Natural killer cell treated with Interleukin-12 subunit alpha and Interleukin-12 subunit beta and Interleukin-15 and Interleukin-18, amount 100 ng/mL, for 72 hours (primary cell): ENCODE measurements at regions not wholly inside any gene's neighbourhood (a gene's known extent, or its start where the extent isn't known, plus 50 kb on each side); places are given as distances from the start of the nearest gene placed in this dataset.
"Not testable (repeated sequence)": the region's sequence is repeated elsewhere in the genome, so short reads cannot be mapped to it uniquely, and the experiment has no call there.

Experiments
- ATAC-seq, 2 donors: fragments of 150-1000 bp; cut with Tn5 transposase in 1 of 2; sonication (Bioruptor Pico), chemical (Tn5 transposase) in 1 of 2; 2 replicates each; pipeline ENCODE4 v1.10.0; 2021
- DNase-seq: peaks from one replicate; pipeline ENCODE4 v3.0.0; 2022; ENCODE audit warnings: low spot score
- H3K27ac Mint-ChIP-seq, 2 donors: 1 replicate in 1 of 2; 2 replicates in 1 of 2; pipeline ENCODE4 v1.8.0; 2022; ENCODE audit warnings: mixed read lengths in 2 of 2, mild to moderate bottlenecking in 1 of 2, moderate library complexity in 1 of 2
- H3K27me3 Mint-ChIP-seq, 2 donors: 1 replicate in 1 of 2; 2 replicates in 1 of 2; pipeline ENCODE4 v1.8.0; 2022; ENCODE audit warnings: mixed read lengths in 2 of 2
- H3K36me3 Mint-ChIP-seq: one replicate; pipeline ENCODE4 v1.8.0; 2022; ENCODE audit warnings: mixed read lengths
- H3K4me1 Mint-ChIP-seq, 2 donors: 1 replicate in 1 of 2; 2 replicates in 1 of 2; pipeline ENCODE4 v1.8.0; 2022; ENCODE audit warnings: low read depth in 2 of 2, mixed read lengths in 2 of 2, mild to moderate bottlenecking in 1 of 2
- H3K4me3 Mint-ChIP-seq: one replicate; pipeline ENCODE4 v1.8.0; 2022; ENCODE audit warnings: mixed read lengths
- H3K9me3 Mint-ChIP-seq: 2 replicates; pipeline ENCODE4 v1.8.0; 2022; ENCODE audit warnings: mixed read lengths

- not testable (repeated sequence) for H3K27ac Mint-ChIP-seq, H3K4me3 Mint-ChIP-seq
These were observed 82.0 kb upstream of the RET start for GRCh38 chr10:42994909-42995308.

DNA sequence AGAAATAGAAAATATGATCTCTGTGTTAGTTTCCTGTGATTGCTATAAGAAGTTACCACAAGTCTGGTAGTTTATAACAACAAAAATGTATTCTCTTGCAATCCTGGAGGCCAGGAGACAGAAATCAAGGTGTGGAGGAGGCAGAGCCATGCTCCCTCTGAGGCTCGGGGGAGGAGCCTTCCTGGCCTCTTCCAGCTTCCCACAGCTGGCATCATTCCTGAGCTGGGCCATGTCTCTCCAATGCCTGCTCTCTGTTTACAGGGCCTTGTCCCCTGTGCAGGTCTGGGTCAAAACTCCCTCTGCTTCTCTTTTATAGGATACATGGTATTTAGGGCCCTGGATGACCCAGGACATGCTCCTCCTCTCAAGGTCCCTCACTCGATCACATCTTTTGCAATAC is 81.3 kb upstream of the RET start:
- Mint-ChIP-seq H3K4me1 (no peaks in the 10 kb centered on the region), H3K9me3 (no peaks in the 10 kb centered on the region), H3K27me3 (no peaks in the 10 kb centered on the region), H3K27ac (no peak overlapping the region), H3K4me3 (no peak overlapping the region), H3K36me3 (no peaks in the 10 kb centered on the region)
- ATAC-seq (no peak), DNase-seq (no peak)

More at GRCh38 chr10:42994909-42995308, 82.0 kb upstream of the RET start:
- not testable (repeated sequence) for H3K9me3 Mint-ChIP-seq, ATAC-seq, H3K4me1 Mint-ChIP-seq, H3K27me3 Mint-ChIP-seq, DNase-seq, H3K36me3 Mint-ChIP-seq

- Mint-ChIP-seq H3K4me1 (no peaks in the 10 kb centered on the region), H3K9me3 (no peaks in the 10 kb centered on the region), H3K36me3 (no peaks in the 10 kb centered on the region), H3K27me3 (no peaks in the 10 kb centered on the region), H3K4me3 (no peak overlapping the region), H3K27ac (no peak overlapping the region)
- DNase-seq: no peak
- no peak for ATAC-seq
These were observed 80.3 kb upstream of the RET start for GRCh38 chr10:42996588-42996987.

GRCh38 chr10:42997151-42997848 is 79.6 kb upstream of the RET start:
- DNase-seq (no peak), ATAC-seq (no peak)
- Mint-ChIP-seq H3K4me3 (no peak overlapping the region), H3K27ac (no peak overlapping the region), H3K4me1 (no peaks in the 10 kb centered on the region), H3K27me3 (no peaks in the 10 kb centered on the region), H3K36me3 (no peaks in the 10 kb centered on the region), H3K9me3 (no peaks in the 10 kb centered on the region)

DNA sequence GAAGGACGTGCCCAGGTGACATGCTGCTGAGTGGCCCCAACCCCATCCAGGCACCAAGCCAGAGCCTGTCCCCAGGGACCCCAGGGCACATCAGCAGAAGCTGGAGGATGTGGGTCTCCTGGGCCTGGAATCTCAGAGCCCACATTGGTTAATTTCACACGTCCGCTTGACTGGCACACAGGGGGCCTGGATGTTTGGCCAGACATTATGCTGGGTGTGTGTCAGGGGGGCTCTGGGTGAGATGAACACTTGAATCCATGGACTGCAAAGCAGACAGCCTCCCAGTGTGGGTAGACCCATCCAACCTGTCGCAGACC is 79.1 kb upstream of the RET start:
- H3K27ac Mint-ChIP-seq: no peak overlapping the region
- no peak for ATAC-seq
- no peaks in the 10 kb centered on the region for H3K9me3 Mint-ChIP-seq
- no peak for DNase-seq
- H3K36me3 Mint-ChIP-seq: no peaks in the 10 kb centered on the region
- H3K4me3 Mint-ChIP-seq: no peak overlapping the region
- H3K4me1 Mint-ChIP-seq: no peaks in the 10 kb centered on the region
- H3K27me3 Mint-ChIP-seq: no peaks in the 10 kb centered on the region

DNA sequence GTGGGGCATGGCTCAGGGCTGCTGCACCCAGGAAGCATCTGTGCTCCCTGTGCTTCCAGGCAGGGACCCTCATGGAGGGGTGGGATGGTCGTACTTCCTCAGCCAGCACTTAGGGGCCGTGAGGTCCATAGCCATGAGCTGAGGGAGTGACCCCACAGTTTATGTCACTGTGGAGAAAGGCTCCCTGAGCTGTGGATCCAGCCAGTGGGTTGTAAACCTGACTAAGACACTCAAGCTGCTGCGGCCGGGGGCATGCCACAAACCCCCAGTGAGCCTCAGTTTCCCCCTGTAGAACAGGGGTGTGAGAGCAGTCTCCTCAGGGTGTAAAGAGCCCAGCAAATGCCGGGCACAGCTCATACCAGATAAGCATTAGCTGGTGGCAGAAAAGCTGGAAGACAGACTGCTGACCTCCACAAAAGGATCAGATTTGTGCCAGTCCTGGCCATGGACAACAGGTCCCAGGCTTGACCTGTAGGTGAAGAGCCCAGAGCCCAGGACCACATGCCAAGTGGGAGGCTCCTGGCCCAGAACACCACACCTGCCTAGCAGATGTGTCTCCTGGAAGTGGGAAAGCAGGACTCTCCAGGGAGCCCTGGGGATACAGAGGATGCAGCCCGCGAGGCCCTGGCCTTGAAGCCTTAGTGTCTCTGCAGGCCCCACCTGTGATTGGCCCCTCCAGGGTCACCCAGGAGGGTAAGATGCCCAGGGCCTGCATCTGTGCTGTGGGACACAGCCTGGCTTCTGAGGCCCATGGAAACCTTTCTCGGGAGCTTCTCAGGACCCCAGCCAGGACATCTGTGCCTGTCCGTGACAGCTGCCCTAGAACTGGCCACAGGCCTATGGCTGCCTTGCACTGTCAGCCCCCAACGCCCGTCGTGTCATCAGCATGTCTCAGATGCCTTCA is 78.1 kb upstream of the RET start:
- Mint-ChIP-seq H3K9me3 (no peaks in the 10 kb centered on the region), H3K4me1 (no peaks in the 10 kb centered on the region), H3K36me3 (no peaks in the 10 kb centered on the region), H3K27ac (no peak overlapping the region), H3K27me3 (no peaks in the 10 kb centered on the region), H3K4me3 (no peak overlapping the region)
- ATAC-seq: peak in 1 of 2 donors; percentile 3
- DNase-seq: no peak

- DNase-seq (no peak), ATAC-seq (peak in 1 of 2 donors; percentile 2)
- no peak overlapping the region for H3K27ac Mint-ChIP-seq
- H3K36me3 Mint-ChIP-seq: no peaks in the 10 kb centered on the region
- H3K4me1 Mint-ChIP-seq: no peaks in the 10 kb centered on the region
- H3K9me3 Mint-ChIP-seq: no peaks in the 10 kb centered on the region
- peaks cover 0 to 3% of the 10 kb centered on the region in 2 donors for H3K27me3 Mint-ChIP-seq
- no peak overlapping the region for H3K4me3 Mint-ChIP-seq
These were observed 77.4 kb upstream of the RET start for GRCh38 chr10:42999385-43000020.

- Mint-ChIP-seq H3K36me3 (no peaks in the 10 kb centered on the region), H3K27ac (no peak overlapping the region), H3K9me3 (no peaks in the 10 kb centered on the region), H3K4me3 (no peak overlapping the region), H3K27me3 (peaks cover 0 to 4% of the 10 kb centered on the region in 2 donors), H3K4me1 (no peaks in the 10 kb centered on the region)
- no peak for DNase-seq
- ATAC-seq: peak in 1 of 2 donors; percentile 21
These were observed 76.9 kb upstream of the RET start for GRCh38 chr10:43000021-43000411.

GRCh38 chr10:43000651-43001426 is 76.0 kb upstream of the RET start:
- DNase-seq: no peak
- H3K9me3 Mint-ChIP-seq: no peaks in the 10 kb centered on the region
- no peaks in the 10 kb centered on the region for H3K36me3 Mint-ChIP-seq
- H3K4me1 Mint-ChIP-seq: no peaks in the 10 kb centered on the region
- peak in 1 of 2 donors; percentile 10 for ATAC-seq
- no peak overlapping the region for H3K27ac Mint-ChIP-seq
- no peak overlapping the region for H3K4me3 Mint-ChIP-seq
- H3K27me3 Mint-ChIP-seq: peaks cover 0 to 10% of the 10 kb centered on the region in 2 donors

GRCh38 chr10:43001427-43001795 is 75.5 kb upstream of the RET start:
- H3K27ac Mint-ChIP-seq: no peak overlapping the region
- H3K9me3 Mint-ChIP-seq: no peaks in the 10 kb centered on the region
- no peak overlapping the region for H3K4me3 Mint-ChIP-seq
- H3K36me3 Mint-ChIP-seq: no peaks in the 10 kb centered on the region
- ATAC-seq (no peak), DNase-seq (no peak)
- H3K4me1 Mint-ChIP-seq: no peaks in the 10 kb centered on the region
- peaks cover 5 to 10% of the 10 kb centered on the region in 2 donors for H3K27me3 Mint-ChIP-seq

DNA sequence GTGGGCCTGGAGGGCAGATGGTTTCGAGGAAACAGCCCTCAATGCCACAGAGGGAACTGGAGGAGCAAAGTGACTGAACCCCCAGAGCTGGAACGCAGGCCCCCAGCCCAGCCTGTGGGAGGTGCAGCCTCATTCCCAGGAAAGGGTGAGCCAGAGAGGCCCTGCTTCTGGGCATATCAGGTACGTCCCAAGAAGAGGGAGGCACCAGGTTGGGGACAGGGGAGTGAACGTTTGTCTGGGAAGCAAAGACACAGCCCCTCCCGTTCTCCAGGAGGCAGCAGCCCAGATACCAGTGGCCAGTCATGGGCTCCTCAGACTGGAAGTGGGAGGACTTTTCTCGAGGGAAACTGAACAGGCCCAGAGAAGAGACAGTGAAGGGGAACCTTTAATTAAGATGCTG is 74.3 kb upstream of the RET start:
- ATAC-seq (no peak), DNase-seq (no peak)
- H3K9me3 Mint-ChIP-seq: no peaks in the 10 kb centered on the region
- no peaks in the 10 kb centered on the region for H3K36me3 Mint-ChIP-seq
- no peak overlapping the region for H3K4me3 Mint-ChIP-seq
- peaks cover 10% of the 10 kb centered on the region in 2 donors for H3K27me3 Mint-ChIP-seq
- H3K27ac Mint-ChIP-seq: no peak overlapping the region
- H3K4me1 Mint-ChIP-seq: no peaks in the 10 kb centered on the region

DNA sequence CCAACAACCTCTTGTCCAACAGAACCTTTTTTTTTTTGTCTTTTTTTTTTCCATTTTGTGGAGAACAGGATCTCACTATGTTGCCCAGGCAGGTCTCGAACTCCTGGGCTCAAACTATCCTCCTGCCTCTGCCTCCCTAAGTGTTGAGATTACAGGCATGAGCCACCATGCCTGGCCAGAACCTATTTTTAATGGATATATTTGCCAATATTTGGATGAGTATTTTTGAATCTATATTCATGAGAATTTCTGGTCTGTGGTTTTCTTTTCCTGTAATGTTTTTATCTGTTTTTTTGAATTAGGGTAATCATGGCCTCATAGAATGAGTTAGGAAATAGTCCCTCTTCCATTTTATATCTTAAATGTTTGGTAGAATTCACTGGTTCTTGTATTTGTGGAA is 70.4 kb upstream of the RET start:
- ATAC-seq (no peak), DNase-seq (no peak)
- no peak overlapping the region for H3K4me3 Mint-ChIP-seq
- H3K4me1 Mint-ChIP-seq: no peaks in the 10 kb centered on the region
- no peaks in the 10 kb centered on the region for H3K36me3 Mint-ChIP-seq
- peaks cover 10 to 14% of the 10 kb centered on the region in 2 donors for H3K27me3 Mint-ChIP-seq
- no peak overlapping the region for H3K27ac Mint-ChIP-seq
- H3K9me3 Mint-ChIP-seq: no peaks in the 10 kb centered on the region

GRCh38 chr10:43012578-43012977 is 64.3 kb upstream of the RET start:
- no peaks in the 10 kb centered on the region for H3K4me1 Mint-ChIP-seq
- H3K27me3 Mint-ChIP-seq: peaks cover 0 to 12% of the 10 kb centered on the region in 2 donors
- ATAC-seq (no peak), DNase-seq (no peak)
- H3K27ac Mint-ChIP-seq: no peak overlapping the region
- H3K36me3 Mint-ChIP-seq: no peaks in the 10 kb centered on the region
- no peaks in the 10 kb centered on the region for H3K9me3 Mint-ChIP-seq
- H3K4me3 Mint-ChIP-seq: no peak overlapping the region
